ENCODE measurements at regions not wholly inside any gene's neighbourhood (a gene's known extent, or its start where the extent isn't known, plus 50 kb on each side); places are given as distances from the start of the nearest gene placed in this dataset.
"Not testable (repeated sequence)": the region's sequence is repeated elsewhere in the genome, so short reads cannot be mapped to it uniquely, and the experiment has no call there.

DNA sequence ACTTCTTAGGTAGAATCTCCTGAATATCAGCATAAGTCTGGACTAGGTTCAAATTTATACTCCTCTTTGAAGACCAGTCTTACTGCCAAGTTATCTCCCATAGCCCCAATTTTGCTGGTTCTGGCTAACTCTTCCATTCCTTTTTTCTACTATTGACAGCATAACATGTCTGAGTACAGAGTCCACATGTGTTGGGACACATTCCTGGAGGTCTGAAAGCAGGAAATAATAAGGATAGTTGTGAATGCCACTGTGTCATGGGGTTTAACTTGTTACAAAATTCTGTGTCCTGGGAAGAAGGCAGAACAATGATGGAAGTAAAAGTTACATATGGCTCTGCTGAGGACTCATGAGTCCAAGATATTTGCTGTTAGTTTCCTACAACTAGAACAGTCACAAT lies 57.4 kb upstream of the ZBTB20 start:
- DNase-seq (ENCODE audit: low spot score), result no peak

DNA sequence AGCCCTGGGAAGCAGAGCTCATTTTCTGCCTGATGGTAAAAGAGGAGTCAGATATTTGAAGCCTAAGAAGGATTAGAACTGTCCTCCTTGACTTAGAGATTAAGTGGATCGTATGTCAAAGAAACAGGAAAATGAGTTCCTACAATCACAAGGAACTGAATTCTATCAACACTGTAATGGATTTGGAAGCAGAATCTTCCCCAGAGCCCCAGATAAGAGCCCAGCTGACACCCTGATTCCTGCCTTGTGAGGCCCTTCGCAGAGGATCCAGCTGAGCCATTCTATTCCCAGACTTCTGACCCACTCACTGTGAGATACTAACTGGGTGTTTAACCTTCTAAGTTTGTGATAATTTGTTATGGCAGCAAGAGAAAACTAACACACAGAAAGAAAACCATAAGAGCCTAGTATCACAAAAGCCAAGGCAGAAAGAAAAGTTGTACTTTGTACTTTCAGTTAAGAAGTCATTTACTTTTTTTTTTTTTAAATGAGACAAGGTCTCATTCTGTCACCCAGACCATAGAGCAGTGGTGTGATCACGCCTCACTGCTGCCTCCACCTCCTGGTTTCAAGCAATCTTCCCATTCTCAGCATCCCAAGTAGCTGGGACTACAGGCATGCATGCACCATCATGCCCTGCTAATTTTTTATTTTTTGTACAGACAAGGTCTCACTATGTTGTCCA lies 61.1 kb upstream of the ZBTB20 start:
- no peak for DNase-seq (ENCODE audit: low spot score)

DNA sequence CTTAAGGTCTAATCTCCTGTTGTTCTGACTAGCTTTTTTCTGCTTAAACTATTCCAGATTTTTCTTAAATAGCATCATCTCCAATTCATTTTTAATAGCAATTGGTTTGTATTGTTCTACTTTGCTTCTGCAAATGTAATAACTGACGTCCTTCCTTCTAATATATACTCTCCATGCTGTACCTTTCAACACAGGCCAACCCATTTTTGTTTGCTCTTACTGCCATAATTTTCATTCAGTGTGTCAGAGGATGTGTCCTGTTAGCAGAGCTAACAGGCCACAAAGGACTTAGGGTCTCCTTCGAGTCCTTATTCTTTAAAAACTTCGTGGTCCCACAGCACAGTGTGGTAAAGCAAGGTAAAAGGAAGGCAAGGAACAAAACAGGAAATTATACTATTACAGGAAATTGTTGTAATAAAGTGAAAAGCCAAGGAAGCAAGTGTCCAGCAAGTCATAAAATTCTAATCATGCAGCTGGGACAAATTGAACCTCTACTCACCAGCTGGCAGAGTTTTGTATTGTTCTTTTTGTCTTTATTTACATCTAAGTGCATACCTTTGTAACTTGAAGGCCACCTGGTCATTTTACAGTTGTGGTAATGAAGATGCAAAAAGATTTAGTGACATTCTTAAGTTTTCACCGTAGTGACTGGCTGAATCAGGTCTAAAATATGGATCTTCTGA lies 64.9 kb upstream of the ZBTB20 start:
- no peak for DNase-seq (ENCODE audit: low spot score)

DNA sequence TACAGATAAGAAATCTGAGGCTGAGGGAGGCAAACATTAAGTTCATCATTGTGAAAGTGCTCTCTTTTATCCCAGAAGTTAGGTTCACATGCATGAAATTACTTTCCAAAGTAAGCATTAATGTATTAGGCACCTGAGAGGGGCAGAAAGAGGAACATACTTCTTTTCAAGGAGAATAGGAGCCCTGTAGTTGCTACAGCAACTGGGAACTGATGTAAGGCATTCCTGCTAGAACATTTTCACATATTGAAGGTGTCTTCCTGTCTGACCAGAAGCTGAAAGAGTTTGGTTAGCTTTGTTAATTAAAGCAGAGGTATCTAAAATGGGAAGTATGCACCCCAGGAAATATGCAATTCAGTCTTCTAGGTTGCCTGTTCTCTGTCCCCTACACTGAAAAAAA lies 65.5 kb upstream of the ZBTB20 start:
- no peak for DNase-seq (ENCODE audit: low spot score)

DNA sequence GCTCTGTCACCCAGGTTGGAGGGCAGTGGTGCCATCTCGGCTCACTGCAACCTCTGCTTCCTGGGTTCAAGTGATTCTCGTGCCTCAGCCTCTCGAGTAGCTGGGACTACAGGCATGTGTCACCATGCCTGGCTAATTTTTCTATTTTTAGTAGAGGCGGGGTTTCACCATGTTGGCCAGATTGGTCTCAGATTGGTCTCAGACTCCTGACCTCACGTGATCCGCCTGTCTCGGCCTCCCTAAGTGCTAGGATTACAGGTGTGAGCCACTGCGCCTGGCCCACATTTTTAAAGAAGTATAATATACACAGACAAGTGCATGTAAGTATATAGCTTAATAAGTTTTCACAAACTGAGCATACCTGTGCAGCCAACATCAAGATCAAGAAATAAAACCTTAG lies 66.0 kb upstream of the ZBTB20 start:
- DNase-seq (ENCODE audit: low spot score), result not testable (repeated sequence)

DNA sequence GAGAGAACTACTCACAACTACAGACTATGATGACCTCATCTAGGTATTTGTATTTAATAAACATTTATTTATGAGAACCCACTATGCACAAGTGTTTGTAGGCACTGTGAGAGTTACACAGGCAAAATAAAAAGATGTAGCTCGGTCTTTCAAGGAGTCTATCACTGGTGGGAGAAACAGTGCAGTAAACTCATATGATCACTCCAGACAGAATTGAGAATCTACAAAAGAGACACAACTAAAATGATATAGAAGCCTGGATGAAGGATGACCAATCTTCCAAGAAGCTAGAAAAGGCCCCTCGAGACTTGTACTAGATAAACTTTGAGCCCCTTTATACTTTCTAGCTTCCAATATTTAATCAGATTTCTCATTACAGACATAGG lies 70.2 kb upstream of the ZBTB20 start:
- DNase-seq (ENCODE audit: low spot score), result no peak

DNA sequence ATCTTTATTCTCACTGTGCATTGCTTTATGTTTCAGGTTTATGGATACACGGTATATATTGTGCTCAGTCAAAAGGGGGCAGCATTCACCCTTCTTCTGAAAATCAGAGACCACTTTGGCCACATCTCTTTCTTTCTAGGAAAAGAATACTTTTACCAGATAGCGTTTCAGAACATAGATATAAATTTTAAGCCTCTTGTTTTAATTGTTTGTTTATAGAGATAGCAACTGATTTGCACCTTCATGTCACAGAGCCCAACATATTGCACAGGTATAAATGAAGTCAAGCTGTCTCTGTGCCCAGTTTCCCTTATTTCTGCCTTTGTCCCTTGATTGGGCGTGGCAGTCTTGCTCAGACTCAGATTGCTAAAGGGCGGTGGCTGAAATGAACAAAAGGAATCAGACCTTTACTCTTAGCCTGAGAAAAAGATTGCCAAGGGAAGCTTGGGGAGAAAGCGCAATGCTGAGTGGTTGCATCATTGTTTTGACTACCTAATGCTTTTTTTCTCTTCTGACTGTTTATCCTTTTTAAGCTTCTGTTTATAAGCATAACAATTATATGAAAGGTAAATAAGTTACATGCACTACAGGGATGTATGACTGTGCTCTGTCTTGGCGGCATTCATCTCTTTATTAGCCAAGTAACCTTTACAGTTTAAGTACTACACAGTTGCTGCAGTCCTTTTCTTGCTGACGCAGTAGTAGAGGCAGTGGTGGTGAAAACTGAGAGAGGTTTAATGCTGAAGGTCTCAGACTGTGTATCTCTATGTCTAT lies 70.8 kb upstream of the ZBTB20 start:
- DNase-seq (ENCODE audit: low spot score), result peak; percentile 36

DNA sequence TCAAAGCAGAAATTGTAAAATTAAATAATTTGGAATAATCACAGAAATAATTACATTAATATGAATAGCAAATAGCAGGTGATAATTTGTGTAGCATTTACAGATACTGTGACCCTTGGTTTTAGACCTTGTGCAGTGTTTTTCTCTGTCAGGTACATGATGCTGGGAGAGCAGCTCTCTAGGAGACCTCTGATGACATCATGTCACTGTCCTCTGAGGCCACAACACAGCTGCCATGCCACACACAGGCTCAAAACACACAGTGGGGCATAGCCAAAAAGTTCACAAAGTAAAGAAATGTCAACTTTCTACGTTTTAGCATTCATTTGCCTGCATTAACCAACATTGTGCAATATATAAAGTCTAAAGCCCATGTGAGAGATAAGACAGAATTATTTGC lies 71.8 kb upstream of the ZBTB20 start:
- no peak for DNase-seq (ENCODE audit: low spot score)

DNA sequence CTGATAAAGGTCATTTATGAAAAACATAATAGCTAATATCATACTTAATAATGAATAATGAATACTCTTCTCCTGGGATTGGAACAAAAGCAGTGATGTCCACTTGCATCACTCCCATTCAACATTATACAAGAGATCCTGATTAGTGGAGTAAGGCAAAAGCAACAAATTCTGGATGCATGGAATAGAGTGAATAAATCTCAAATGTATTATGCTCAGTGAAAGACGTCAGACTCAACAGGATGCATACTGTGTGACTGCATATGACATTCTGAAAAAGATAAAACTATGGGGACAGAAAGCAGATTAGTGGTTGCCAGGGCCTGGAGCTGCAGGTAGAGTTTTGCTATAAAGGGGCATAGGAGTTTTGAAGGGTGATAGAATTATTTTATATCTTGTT lies 77.6 kb upstream of the ZBTB20 start:
- DNase-seq (ENCODE audit: low spot score), result no peak

DNA sequence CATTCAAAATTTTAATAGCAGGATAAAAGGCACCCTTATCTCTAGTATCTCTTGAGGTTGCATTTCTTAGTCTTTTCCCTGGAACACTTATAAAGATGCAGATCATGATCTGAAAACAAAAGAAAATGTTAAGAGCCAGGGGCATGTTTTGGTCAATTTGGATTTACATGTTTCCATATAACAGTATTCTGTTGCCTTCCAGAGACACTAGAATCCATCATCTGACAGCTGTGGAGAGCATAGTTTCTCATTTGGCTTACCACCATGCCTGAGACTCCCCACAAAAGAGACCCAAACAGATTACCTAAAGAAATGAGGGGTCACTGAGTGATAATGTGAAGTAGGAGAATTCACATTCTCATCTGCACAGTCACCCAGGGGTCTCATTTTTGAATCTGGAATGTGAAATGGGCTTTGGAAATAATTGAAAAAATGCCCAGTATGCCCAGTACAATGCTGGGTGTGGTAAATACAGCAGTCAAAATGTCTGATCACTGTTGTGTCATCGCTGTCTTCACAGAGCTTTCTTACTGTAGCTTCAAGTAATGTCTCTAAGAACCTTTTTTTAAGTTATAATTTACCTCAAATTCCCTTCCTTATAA lies 79.9 kb upstream of the ZBTB20 start:
- DNase-seq (ENCODE audit: low spot score), result no peak

DNA sequence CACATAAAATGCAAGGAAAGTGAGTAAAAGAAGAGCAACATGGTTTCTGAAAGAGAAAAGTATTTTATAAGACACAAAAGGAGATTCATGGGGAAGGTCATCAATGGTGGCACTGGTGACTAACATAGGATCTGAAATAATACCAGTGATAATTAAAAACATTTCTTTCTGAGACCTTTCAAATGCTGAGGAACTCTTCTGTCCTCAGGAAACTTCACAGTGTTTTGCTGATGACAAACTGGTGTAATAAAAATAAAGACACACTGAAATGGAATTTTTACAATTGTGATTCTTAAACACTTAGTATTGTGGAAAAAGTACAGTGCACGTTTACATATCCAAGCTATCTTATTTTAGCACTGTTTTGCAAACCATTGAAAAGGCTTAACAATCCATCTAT lies 80.4 kb upstream of the ZBTB20 start:
- DNase-seq (ENCODE audit: low spot score), result no peak

DNA sequence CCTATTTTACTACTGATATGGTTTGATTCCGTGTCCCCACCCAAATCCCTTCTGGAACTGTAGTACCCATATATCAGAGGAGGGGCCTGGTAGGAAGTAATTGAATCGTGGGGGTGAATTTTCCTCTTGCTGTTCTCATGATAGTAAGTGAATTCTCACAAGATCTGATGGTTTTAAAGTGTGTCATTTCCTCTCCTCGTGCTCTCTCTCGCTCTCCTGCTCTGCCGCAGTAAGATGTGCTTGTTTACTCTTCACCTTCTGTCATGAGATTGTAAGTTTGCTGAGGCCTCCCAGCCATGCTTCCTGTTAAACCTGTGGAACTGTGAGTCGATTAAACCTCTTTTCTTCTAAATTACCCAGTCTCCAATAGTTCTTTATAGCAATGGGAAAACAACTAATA lies 81.2 kb upstream of the ZBTB20 start:
- no peak for DNase-seq (ENCODE audit: low spot score)

DNA sequence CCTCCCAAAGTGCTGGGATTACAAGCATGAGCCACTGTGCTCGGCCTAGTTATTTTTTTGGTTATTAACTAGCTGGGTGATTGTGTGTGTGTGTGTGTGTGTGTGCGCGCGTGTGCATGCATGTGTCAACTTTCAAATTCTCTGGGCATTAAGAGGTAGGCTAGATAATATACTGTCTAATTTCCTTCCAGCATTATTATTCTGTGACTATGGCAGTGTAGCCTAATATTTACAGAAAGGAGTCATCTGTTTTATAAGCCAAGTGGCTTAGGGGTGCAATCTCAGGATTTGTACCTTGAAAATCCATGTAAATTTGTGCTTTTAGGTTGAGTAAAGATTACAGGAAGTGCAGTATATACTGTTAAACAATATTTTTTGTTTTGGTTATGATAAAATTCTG lies 85.1 kb upstream of the ZBTB20 start:
- no peak for DNase-seq (ENCODE audit: low spot score)

DNA sequence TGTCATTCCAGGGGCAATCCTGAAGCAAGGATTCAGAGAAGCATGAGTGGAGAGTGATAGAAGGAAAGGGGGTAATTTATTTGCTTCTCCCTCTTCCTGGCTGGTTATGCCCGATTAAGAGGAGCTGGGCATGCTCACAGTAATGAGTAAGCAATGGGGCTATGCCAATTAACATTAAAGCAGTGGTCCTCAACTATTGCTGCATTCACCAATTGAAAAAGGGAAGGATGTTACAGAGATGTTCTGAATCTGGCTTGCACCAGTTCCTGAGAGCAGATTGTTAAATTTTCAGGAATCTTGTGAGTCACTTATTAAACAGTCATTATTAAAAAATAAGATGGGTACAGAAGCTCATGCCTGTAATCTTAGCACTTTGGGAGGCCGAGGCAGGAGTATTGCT lies 85.9 kb upstream of the ZBTB20 start:
- no peak for DNase-seq (ENCODE audit: low spot score)

DNA sequence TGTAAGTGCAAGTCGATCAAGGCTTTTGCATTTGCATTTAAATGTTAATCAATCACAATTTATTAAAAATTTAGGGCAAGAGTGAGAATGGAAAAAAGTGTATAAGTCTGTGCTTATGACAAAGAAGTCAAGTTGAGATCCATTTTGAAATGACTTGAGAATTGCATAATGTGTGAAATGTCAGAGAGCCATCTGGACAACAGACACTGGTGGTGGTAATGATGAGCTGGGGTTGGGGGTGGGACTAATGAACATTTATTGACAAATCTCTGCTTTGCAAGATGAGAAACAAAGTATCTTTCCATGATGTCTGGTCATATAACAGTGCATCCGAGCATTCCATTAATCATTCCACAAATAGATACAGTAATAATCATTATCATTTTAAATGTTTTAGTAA lies 89.4 kb upstream of the ZBTB20 start:
- DNase-seq (ENCODE audit: low spot score), result no peak

DNA sequence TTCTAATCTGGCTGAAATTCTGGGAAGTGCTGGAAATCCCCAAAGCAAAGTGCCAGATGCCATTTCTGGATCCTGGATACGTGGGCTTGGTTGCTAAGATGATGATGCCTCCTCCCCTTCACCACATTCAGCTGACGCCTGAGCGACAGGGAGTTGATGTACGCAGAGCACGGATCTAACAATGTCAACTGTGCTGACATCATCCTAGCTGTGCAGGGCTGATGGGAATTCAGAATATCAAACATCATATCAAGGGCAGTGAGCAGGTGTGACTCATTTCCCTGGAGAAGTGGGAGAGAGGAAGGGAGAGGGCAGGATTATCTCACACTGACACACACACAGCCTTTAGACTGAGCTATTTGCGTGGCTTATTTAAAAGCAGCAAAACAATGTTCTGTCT lies 92.6 kb upstream of the ZBTB20 start:
- peak; percentile 70 for DNase-seq (ENCODE audit: low spot score)

DNA sequence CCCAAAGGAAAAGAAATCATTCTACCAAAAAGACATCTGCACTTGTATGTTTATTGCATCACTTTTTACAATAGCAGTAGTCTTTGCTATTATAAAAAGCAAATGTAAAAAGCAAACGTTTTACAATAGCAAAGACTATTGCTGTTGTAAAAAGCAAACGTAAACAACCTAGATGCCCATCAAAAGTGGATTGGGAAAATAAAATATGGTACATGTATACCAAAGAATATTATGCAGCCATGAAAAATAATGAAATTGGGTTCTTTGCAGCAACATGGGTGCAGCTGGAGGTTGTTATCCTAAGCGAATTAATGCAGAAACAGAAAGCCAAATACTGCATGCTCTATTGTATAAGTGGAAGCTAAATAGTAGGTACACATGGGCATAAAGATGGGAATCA lies 97.3 kb upstream of the ZBTB20 start:
- no peak for DNase-seq (ENCODE audit: low spot score)

DNA sequence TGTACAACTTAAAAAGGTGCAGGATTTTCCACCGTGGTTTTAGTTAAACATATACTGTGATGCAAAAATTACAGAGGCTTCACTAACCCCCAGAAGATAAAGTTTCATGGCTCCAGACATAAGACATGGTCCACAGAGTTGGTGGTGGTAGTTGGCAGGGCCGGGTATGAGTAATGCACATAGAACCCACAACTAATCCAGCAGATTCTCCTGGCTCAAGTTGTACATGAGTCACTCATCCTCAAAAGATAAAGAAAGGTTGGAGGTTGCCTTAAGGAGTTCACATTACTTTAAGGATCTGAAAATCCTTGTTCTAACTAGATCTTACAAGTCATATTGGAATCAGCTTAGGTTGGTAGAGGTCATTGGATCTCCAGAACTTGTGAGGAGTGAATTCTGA lies 98.3 kb upstream of the ZBTB20 start:
- peak; percentile 64 for DNase-seq (ENCODE audit: low spot score)

DNA sequence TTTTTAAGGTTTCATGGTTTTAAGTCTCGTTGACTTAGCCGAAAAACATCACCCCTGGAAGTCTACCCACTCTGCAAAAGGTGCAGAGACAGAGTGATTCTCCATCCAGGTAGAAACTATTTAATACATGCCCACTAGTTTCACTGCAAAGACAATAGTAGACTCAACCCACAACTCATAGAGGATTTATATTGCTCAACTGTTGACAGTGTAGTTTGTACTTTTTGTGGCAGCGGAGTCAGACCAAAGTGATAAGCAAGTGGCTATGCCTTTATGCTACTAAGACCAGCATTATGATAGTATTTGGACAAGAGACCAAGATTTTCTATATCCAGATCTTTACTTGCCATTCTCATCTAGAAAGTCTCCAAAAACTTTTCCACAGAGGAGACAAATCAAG lies 98.8 kb upstream of the ZBTB20 start:
- no peak for DNase-seq (ENCODE audit: low spot score)

DNA sequence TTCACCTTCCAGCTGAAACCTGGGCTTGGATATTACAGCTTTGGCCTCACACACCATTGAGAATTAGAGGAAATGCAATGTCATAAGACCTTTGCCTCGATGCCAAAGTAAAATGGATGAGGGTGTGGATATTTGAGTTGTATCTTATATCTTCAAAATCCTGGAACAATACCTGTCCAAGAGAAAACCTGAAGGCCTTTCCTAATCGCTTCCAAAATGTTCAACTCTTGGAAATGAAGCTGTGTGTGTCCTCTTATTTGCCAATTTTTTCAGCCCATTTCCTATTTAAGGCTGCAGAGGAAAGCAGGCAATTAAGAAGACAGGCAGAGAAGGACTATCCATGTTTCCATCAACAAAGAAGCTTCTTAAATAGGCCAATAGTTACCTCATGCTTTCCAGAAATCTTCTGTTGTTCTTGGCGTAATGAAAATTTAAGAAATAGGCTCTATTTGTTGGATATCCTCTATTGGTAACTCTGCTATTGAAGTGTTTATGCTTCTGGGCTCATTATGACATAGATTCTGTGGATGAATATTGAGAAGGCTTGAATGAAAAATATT lies 99.5 kb upstream of the ZBTB20 start:
- no peak for DNase-seq (ENCODE audit: low spot score)

DNA sequence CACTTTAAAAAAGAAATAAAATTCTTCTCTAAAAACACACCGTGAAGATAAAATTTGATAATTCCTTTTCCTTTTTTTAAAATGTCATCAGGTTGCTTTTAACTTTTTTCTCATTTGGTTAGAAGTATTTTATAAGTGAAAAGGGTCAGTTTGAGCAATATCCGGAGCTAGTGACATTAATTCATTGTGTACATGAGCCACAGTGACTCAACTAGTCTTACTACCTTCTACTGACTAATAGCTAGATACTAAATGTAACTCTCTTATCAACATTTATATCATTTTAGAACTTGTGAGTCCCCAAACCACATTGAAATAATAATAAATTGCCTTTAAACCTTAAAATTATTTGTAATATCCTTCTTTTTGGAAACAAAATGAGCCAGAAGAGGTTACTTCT lies 101.2 kb upstream of the ZBTB20 start:
- DNase-seq (ENCODE audit: low spot score), result peak; percentile 7

DNA sequence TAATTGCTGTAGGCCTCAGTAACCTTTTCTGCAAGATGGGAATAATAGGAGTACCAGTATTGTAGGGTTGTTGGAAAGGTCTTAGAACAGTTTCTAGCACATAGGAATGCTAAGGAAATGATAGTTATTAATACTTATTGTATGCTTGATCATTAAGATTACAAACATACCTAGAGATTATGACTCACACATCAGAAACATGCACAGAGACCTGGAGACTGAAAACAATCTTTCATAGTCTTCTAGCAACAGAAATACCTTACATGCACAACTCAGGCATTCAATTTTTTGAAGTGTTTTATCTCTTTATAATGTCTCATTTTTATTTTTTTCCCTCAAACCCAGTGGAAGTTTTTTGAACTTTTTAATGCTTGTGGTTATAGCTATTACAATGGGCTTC lies 104.4 kb upstream of the ZBTB20 start:
- no peak for DNase-seq (ENCODE audit: low spot score)

DNA sequence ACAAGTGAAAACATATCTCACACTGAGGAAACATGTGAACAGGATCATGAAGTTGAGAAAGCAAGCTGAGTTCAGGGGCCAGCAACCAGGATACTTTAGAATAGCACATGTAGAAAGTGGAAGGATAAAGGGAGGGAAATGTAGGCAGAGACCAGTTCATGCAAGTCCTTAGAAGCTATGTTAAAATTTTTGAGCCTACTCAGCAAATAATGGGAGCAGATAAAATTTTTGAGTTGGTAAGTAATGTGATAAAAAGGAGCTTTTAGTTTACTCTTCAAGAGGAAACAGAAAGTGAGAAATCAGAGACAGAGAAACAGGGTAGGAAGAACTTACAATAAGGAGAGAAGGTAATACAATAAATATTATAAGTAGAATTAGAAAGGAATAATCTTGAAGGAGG lies 105.6 kb upstream of the ZBTB20 start:
- DNase-seq (ENCODE audit: low spot score), result no peak

Data from AG08396 (cell line).